GM23248 (cell line): ENCODE measurements at regions not wholly inside any gene's neighbourhood (a gene's known extent, or its start where the extent isn't known, plus 50 kb on each side); places are given as distances from the start of the nearest gene placed in this dataset.

Experiments used
- EZH2 ChIP-seq: fragments of 200-600 bp; sonication (generic); IDR thresholded peaks from 2 replicates; pipeline ENCODE4 v1.6.1; 2018; ENCODE audit warnings: antibody characterized with exemption, mild to moderate bottlenecking; ENCODE audit not compliant: insufficient read depth, poor library complexity, severe bottlenecking
- EZH2phosphoT487 ChIP-seq: fragments of 200-600 bp; sonication (generic); IDR thresholded peaks from 2 replicates; pipeline ENCODE4 v1.6.1; 2018; ENCODE audit warnings: antibody characterized with exemption, moderate library complexity, mild to moderate bottlenecking, low read depth; ENCODE audit not compliant: insufficient read depth

DNA sequence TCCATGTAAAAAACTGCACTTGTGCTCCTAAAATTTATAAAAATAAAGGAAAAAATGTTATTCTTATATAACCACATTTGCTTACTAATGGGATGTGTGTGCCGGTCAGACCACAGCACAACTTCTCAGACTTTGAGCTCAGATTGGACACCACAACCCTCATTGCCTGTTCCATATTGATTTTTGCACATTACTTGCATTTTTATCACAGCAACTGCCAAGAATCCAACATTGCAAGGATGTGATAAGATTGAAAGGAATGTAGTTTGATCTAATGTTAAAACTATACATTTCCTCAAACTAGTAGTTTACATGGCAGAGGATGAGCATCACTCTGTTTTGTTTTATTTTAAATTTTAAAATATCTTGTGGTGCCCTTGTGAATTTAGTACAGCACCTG is 227.8 kb downstream of the KDR start:
- TF ChIP-seq EZH2 (no peak), EZH2phosphoT487 (no peak)
